Ishikawa (cell line): ENCODE measurements at regions not wholly inside any gene's neighbourhood (a gene's known extent, or its start where the extent isn't known, plus 50 kb on each side); places are given as distances from the start of the nearest gene placed in this dataset.

Experiments
- EP300 ChIP-seq: IDR thresholded peaks from 2 replicates; pipeline ENCODE4 v1.6.1; 2012; ENCODE audit warnings: borderline replicate concordance
- TF ChIP-seq, protein P1 (sequence below): IDR thresholded peaks from 2 replicates; pipeline ENCODE4 v1.6.1; 2012; ENCODE audit warnings: low read depth, mild to moderate bottlenecking

DNA sequence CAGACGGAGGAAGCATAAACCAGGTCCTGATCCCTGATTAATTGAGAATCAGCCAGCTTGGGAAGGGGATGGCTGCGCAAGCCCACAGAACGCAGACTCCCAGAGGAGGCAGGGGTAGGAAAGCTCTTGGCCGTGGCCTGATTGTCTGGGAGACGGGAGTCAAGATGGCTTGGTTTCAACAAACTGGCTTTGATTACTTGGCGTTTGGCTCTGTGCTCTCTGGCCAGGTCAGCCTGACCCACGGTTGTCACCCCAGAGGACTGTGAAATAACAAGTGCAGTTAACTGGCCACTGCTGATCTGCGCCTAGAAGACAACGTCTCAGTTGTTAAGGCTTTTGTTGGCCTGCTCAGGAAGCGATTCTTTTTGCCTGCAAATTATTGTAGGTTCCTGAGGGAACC, 387.0 kb upstream of the PROK2 start:
- TF ChIP-seq, protein P1, sequence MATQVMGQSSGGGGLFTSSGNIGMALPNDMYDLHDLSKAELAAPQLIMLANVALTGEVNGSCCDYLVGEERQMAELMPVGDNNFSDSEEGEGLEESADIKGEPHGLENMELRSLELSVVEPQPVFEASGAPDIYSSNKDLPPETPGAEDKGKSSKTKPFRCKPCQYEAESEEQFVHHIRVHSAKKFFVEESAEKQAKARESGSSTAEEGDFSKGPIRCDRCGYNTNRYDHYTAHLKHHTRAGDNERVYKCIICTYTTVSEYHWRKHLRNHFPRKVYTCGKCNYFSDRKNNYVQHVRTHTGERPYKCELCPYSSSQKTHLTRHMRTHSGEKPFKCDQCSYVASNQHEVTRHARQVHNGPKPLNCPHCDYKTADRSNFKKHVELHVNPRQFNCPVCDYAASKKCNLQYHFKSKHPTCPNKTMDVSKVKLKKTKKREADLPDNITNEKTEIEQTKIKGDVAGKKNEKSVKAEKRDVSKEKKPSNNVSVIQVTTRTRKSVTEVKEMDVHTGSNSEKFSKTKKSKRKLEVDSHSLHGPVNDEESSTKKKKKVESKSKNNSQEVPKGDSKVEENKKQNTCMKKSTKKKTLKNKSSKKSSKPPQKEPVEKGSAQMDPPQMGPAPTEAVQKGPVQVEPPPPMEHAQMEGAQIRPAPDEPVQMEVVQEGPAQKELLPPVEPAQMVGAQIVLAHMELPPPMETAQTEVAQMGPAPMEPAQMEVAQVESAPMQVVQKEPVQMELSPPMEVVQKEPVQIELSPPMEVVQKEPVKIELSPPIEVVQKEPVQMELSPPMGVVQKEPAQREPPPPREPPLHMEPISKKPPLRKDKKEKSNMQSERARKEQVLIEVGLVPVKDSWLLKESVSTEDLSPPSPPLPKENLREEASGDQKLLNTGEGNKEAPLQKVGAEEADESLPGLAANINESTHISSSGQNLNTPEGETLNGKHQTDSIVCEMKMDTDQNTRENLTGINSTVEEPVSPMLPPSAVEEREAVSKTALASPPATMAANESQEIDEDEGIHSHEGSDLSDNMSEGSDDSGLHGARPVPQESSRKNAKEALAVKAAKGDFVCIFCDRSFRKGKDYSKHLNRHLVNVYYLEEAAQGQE = no peak
- TF ChIP-seq EP300 = no peak
